CD1c-positive myeloid dendritic cell (primary cell): ENCODE measurements at regions not wholly inside any gene's neighbourhood (a gene's known extent, or its start where the extent isn't known, plus 50 kb on each side); places are given as distances from the start of the nearest gene placed in this dataset.
A peak's percentile ranks its signal among the peaks of the same experiment; 100 is the strongest.
"Not testable (repeated sequence)": the region's sequence is repeated elsewhere in the genome, so short reads cannot be mapped to it uniquely, and the experiment has no call there.

Experiments
- DNase-seq: peaks from one replicate; pipeline ENCODE4 v3.0.0-alpha.2; 2016; ENCODE audit errors: extremely low spot score

GRCh38 chr2:195572895-195573683 lies 83.9 kb upstream of the SLC39A10 start:
- DNase-seq, result no peak

GRCh38 chr2:195570329-195570728 lies 86.7 kb upstream of the SLC39A10 start:
- DNase-seq, result no peak

DNA sequence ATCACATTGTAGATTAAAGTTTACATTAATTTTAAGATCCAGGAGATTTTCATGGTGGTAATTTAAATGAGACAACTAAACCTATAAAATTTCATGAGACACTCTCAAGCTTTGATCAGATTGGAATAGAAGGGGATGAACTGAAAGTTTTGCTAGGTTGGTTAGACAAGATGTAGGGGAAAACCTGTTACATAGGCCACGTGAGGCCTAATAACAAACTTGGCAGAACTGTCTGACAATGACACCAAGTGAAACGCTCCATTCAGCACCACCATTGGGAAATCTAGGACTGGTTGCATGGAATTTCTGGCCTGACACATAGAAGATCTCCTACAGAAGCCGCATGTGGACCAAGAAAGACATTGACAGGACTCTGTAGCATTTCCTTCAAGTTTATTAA lies 87.8 kb upstream of the SLC39A10 start:
- no peak for DNase-seq

DNA sequence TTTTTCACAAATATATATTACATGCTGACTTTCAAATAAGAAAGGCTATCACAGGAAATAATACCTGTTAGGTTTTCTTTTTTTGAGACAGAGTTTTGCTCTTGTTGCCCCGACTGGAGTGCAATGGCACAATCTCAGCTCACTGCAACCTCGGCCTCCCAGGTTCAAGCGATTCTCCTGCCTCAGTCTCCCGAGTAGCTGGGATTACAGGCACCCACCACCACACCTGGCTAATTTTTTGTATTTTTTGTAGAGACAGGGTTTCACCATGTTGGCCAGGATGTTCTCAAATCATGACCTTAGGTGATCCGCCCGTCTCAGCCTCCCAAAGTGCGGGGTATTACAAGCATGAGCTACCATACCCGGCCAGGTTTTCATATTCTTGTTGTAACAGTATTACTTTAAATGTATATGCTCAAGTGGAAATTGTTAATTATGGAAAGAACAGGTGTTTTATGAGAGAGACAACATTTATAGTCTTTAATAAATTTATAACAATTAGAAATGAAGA lies 92.3 kb upstream of the SLC39A10 start:
- DNase-seq, result not testable (repeated sequence)

- DNase-seq, result no peak
Measured at GRCh38 chr2:195563857-195564512, 93.0 kb upstream of the SLC39A10 start.

DNA sequence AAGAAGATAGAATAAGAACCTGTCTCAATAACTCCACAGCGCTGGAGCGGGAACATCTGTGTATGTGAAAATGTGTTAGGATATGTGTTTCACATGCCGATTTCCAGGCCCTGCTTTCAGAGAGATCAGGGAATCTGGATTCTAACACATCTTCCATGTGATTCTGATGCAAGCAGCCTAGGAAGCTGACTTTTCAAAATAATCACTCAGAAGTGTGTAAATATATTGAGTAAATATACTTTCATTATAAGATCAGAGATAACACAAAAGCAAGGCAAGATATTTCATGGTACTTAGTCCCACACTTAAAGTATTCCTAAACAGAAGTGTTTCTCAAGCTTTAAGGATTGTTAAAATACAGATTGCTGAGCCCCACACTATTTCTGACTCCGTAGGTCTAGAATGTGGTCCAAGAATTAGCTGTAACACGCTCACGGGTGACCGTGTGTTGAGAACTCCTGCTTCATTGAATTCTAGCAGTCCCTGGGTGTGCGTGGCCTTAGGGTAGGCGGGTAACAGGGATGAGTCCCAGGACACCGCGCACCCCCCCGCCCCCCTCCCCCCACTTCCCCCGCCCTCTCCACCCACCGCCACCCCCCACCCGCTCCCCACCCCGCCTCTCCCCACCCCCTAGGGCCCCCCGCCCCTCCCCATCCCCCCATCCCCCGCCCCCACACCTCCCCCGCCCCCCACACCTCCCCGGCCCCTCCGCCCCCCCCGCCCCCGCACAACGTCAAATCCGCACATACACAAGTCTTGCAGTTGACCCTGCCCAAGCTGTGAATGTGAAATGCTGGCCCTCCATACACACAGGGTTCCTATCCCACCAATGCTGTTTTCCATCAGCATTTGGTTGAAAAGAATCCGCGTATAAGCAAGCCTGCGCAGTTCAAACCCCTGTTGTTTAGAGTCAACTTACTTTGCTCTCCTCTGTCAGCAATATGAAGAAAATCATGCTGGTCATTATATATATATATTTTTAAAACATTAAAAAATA lies 94.2 kb upstream of the SLC39A10 start:
- DNase-seq, result no peak

GRCh38 chr2:195561116-195561921 lies 95.7 kb upstream of the SLC39A10 start:
- peak; percentile 86 for DNase-seq

DNA sequence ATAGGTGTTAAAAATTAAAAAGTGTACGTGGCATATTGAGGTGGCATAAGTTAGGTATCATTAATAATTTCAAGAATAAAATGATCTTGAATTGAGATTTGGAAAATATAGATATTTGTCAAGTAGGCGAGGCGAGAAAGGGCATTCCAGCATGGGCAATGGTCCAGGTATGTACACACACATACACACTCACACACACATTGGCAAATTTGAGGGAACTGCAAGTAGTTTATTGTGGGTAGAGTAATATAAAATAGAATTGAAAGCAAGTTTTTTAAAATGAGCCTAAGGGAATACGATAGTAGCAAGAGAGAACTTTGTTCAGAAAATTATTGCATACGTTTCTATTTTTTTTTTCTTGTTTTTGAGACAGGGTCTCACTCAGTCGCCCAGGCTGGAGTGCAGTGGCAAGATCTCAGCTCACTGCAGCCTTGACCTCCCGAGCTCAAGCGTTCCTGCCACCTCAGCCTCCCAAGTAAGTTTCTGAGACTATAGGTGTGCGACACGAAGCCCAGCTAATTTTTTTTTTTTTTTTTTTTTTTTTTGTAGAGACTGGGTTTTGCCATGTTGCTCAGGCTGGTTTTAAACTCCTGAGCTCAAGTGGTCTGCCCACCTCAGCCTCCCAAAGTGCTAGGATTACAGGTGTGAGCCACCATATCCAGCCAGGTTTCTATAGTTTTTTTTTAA lies 96.7 kb upstream of the SLC39A10 start:
- DNase-seq, result no peak

GRCh38 chr2:195559431-195559914 lies 97.6 kb upstream of the SLC39A10 start:
- peak; percentile 77 for DNase-seq

- DNase-seq, result no peak
Measured at GRCh38 chr2:195555971-195556370, 101.1 kb upstream of the SLC39A10 start.

- no peak for DNase-seq
Measured at GRCh38 chr2:195552581-195552980, 104.4 kb upstream of the SLC39A10 start.

DNA sequence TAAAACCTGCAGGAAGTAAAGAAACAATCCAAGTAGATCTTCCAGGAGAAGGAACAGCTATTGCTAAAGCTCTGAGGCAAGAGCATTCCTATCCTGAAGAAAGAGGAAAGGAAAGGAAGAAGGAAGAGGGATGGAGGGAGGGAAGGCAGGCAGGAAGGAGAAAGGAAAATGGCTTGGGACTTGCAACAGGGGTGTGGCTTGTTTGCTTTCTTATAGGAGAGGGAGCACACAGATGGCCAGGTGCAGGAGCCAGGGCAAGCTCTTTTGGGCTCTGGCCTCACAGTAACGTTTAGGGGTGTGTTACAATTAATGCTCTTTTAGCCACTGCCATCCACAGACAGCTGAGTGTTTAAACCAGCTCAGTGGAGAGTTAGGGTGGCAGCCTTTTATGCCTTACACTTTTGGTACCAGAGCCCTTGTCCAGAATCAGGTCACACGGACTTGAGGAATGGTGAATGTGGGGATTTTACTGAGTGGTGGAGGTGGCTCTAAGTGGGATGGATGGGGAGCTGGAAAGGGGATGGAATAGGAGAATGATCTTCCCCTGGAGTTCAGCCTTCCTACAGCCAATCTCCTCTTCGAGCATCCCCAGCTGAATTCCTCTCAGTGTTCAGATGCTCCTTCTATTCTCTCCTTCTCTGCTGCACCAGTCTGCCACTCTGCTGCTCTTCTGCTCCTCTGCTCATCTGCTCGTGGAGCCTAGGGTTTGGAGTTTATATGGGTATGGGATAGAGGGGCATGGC lies 108.7 kb upstream of the SLC39A10 start:
- no peak for DNase-seq

DNA sequence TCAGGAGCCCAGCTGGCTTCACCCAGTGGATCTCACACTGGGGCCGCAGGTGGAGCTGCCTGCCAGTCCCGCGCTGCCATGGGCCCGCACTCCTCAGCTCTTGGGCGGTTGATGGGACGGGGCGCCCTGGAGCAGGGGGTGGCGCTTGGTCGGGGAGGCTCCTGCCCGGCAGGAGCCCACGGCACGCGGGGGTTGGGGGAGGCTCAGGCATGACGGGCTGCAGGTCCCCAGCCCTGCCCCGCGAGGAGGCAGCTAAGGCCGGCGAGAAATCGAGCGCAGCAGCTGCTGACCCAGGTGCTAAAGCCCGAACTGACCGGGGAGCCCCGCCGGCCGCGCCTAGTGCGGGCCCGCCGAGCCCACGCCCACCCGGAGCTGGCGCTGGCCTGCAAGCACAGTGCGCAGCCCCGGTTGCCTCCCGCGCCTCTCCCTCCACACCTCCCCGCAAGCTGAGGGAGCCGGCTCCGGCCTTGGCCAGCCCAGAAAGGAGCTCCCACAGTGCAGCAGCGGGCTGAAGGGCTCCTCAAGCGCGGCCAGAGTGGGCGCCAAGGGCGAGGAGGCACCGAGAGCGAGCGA lies 109.7 kb upstream of the SLC39A10 start:
- not testable (repeated sequence) for DNase-seq

GRCh38 chr2:195545811-195546210 lies 111.2 kb upstream of the SLC39A10 start:
- DNase-seq, result no peak

- DNase-seq, result no peak
Measured at GRCh38 chr2:195543902-195544894, 112.8 kb upstream of the SLC39A10 start.

DNA sequence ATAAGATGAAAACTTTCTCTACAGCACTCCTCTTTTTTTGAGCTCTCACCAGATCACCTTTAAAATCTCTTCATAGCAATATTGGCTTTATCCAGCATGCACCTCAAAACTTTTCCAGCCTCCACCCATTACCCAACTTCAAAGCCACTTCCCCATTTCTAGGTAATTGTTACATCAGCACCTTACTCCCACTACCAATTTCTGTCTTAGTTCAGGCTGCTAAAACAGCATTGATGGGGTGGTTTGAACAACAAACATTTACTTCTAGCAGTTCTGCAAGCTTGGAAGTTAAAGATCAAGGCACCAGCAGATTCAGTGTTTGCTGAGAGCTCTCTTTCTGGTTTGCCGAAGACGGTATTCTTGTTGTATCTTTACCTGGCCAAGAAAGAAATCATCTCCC lies 114.0 kb upstream of the SLC39A10 start:
- DNase-seq, result peak; percentile 81

DNA sequence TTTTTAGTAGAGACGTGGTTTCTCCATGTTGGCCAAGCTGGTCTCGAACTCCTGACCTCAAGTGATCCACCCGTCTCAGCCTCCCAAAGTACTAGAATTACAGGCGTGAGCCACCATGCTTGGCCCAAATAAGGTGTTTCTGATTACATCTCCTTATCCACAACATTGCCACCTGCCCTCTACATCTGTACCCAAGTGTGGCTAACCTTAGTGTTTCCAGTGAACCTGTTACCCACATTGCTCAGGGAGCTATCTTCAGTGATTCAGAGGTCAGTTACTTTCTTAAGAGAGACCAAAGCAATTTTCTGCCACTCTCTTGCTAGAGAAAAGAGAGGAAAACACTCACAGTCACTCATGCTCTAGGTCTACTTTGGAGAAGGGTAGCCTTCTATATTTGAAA lies 115.0 kb upstream of the SLC39A10 start:
- no peak for DNase-seq

DNA sequence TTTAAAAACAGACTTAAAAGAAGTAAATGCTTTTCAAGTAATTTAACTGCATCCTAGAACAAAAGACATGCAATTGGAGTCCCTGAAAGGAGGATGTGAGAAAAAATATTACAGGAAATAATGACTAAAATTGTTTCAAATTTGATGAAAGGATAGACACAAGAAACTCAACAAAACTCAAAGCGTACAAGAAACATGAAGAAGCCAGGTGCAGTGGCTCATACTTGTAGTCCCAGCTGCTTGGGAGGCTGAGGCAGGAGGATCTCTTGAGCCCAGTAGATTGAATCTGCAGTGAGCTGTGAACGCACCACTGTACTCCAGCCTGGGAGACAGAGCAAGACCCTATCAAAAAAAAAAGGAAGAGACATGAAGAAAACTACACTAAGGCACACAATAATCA lies 118.1 kb upstream of the SLC39A10 start:
- no peak for DNase-seq
